ENCODE measurements at regions not wholly inside any gene's neighbourhood (a gene's known extent, or its start where the extent isn't known, plus 50 kb on each side); places are given as distances from the start of the nearest gene placed in this dataset.
"Not testable (repeated sequence)": the region's sequence is repeated elsewhere in the genome, so short reads cannot be mapped to it uniquely, and the experiment has no call there.

GRCh38 chr7:19530852-19531251, 178.0 kb downstream of the POLR1F start:
- DNase-seq = no peak

- DNase-seq = no peak
Measured at GRCh38 chr7:19530261-19530660, 178.6 kb downstream of the POLR1F start.

- no peak for DNase-seq
Measured at GRCh38 chr7:19526639-19527038, 182.2 kb downstream of the POLR1F start.

GRCh38 chr7:19522486-19522885, 186.4 kb downstream of the POLR1F start:
- no peak for DNase-seq

GRCh38 chr7:19520392-19520791, 188.4 kb downstream of the POLR1F start:
- no peak for DNase-seq

GRCh38 chr7:19519443-19520021, 189.3 kb downstream of the POLR1F start:
- no peak for DNase-seq

- DNase-seq = not testable (repeated sequence)
Measured at GRCh38 chr7:19517546-19517945, 191.3 kb downstream of the POLR1F start.

- no peak for DNase-seq
Measured at GRCh38 chr7:19508821-19509220, 200.0 kb downstream of the POLR1F start.

- no peak for DNase-seq
Measured at GRCh38 chr7:19508124-19508523, 200.7 kb downstream of the POLR1F start.

- no peak for DNase-seq
Measured at GRCh38 chr7:19491821-19492452, 216.9 kb downstream of the POLR1F start.

- DNase-seq = no peak
Measured at GRCh38 chr7:19491371-19491770, 217.5 kb downstream of the POLR1F start.

GRCh38 chr7:19489162-19489820, 219.5 kb downstream of the POLR1F start:
- DNase-seq = no peak

- no peak for DNase-seq
Measured at GRCh38 chr7:19488056-19488455, 220.8 kb downstream of the POLR1F start.

- no peak for DNase-seq
Measured at GRCh38 chr7:19482628-19483027, 226.2 kb downstream of the POLR1F start.

- no peak for DNase-seq
Measured at GRCh38 chr7:19480383-19480782, 228.5 kb downstream of the POLR1F start.

- no peak for DNase-seq
Measured at GRCh38 chr7:19470031-19470430, 238.8 kb downstream of the POLR1F start.

- DNase-seq = no peak
Measured at GRCh38 chr7:19465861-19466260, 243.0 kb downstream of the POLR1F start.

- no peak for DNase-seq
Measured at GRCh38 chr7:19464751-19465150, 244.1 kb downstream of the POLR1F start.

GRCh38 chr7:19464241-19464640, 244.6 kb downstream of the POLR1F start:
- DNase-seq = no peak

GRCh38 chr7:19463581-19463980, 245.3 kb downstream of the POLR1F start:
- DNase-seq = no peak

- no peak for DNase-seq
Measured at GRCh38 chr7:19455623-19456022, 253.2 kb downstream of the POLR1F start.

GRCh38 chr7:19448091-19448490, 260.7 kb downstream of the POLR1F start:
- DNase-seq = no peak

GRCh38 chr7:19442016-19442785, 266.6 kb downstream of the POLR1F start:
- no peak for DNase-seq

- no peak for DNase-seq
Measured at GRCh38 chr7:19439517-19439916, 269.3 kb downstream of the POLR1F start.

All from GOT3 (cell line).